Panc1 (cell line): ENCODE measurements at regions not wholly inside any gene's neighbourhood (a gene's known extent, or its start where the extent isn't known, plus 50 kb on each side); places are given as distances from the start of the nearest gene placed in this dataset.

Experiments
- POLR2AphosphoS5 ChIP-seq: IDR thresholded peaks from 2 replicates; pipeline ENCODE4 v1.6.1; 2012; ENCODE audit warnings: mild to moderate bottlenecking, low read depth, low read length, moderate library complexity
- SIN3A ChIP-seq: IDR thresholded peaks from 2 replicates; pipeline ENCODE4 v1.6.1; 2012; ENCODE audit warnings: low read depth, mild to moderate bottlenecking, low read length, moderate library complexity, borderline replicate concordance; ENCODE audit not compliant: insufficient read depth
- TCF7L2 ChIP-seq: IDR thresholded peaks from 2 replicates; pipeline ENCODE4 v1.6.1; 2011; ENCODE audit warnings: mild to moderate bottlenecking, low read depth, low read length, inconsistent platforms
- TF ChIP-seq, protein P1 (sequence below): fragments of 450-650 bp; IDR thresholded peaks from 2 replicates; pipeline ENCODE4 v1.5.1; 2017; ENCODE audit warnings: mild to moderate bottlenecking
- TF ChIP-seq, protein P2 (sequence below), 2 experiments: IDR thresholded peaks; 2 replicates each; pipeline ENCODE4 v1.6.1; 2011 to 2012; ENCODE audit warnings: low read depth in 2 of 2, control low read depth in 1 of 2, low read length in 1 of 2, mild to moderate bottlenecking in 1 of 2, moderate library complexity in 1 of 2; ENCODE audit not compliant: insufficient read depth in 1 of 2

DNA sequence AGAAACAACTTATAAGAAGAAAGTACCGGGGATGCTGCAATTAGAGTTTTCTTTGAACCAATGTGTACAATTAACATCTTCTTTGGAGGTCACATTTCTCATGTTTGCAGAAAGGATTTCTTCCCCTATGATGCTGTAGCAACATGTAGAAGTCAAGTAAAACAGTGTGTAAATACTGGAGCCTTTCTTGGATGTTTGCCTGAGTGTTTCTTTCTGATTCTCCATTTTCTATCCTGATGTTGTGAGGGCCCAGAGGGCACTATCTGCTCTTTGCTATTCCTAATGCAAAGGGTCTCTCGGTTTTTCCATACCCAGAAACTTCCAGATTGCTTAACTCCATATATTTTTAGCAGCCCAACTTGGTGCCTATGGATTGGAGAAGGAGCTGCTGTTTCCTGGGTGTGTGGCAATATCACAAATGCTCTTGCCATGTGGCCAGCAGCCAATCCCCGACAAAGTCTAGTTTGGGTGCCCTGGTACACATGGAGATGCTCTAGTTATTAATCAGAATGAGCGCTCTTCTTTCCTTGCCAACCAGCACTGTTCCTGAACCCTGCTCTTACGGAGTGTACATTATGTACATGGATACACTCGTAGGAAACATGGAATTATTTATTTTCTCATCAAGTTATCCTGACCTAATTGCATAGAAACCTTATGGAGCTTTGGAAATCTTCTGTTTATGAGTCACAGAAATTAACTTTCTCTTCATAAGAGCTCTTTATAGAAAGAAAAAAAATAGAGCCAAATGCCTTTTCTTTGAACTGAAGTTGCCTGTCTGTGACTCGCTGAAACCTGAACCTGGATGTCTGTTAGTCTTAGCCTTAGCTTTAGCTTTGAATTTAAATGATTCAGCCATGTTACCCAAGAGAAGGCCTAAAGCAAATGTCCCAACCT lies 67.0 kb upstream of the GPC4 start:
- TF ChIP-seq, protein P1, sequence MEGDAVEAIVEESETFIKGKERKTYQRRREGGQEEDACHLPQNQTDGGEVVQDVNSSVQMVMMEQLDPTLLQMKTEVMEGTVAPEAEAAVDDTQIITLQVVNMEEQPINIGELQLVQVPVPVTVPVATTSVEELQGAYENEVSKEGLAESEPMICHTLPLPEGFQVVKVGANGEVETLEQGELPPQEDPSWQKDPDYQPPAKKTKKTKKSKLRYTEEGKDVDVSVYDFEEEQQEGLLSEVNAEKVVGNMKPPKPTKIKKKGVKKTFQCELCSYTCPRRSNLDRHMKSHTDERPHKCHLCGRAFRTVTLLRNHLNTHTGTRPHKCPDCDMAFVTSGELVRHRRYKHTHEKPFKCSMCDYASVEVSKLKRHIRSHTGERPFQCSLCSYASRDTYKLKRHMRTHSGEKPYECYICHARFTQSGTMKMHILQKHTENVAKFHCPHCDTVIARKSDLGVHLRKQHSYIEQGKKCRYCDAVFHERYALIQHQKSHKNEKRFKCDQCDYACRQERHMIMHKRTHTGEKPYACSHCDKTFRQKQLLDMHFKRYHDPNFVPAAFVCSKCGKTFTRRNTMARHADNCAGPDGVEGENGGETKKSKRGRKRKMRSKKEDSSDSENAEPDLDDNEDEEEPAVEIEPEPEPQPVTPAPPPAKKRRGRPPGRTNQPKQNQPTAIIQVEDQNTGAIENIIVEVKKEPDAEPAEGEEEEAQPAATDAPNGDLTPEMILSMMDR = no peak
- TF ChIP-seq, protein P2, sequence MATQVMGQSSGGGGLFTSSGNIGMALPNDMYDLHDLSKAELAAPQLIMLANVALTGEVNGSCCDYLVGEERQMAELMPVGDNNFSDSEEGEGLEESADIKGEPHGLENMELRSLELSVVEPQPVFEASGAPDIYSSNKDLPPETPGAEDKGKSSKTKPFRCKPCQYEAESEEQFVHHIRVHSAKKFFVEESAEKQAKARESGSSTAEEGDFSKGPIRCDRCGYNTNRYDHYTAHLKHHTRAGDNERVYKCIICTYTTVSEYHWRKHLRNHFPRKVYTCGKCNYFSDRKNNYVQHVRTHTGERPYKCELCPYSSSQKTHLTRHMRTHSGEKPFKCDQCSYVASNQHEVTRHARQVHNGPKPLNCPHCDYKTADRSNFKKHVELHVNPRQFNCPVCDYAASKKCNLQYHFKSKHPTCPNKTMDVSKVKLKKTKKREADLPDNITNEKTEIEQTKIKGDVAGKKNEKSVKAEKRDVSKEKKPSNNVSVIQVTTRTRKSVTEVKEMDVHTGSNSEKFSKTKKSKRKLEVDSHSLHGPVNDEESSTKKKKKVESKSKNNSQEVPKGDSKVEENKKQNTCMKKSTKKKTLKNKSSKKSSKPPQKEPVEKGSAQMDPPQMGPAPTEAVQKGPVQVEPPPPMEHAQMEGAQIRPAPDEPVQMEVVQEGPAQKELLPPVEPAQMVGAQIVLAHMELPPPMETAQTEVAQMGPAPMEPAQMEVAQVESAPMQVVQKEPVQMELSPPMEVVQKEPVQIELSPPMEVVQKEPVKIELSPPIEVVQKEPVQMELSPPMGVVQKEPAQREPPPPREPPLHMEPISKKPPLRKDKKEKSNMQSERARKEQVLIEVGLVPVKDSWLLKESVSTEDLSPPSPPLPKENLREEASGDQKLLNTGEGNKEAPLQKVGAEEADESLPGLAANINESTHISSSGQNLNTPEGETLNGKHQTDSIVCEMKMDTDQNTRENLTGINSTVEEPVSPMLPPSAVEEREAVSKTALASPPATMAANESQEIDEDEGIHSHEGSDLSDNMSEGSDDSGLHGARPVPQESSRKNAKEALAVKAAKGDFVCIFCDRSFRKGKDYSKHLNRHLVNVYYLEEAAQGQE (IDR thresholded peaks at IDR 0.05; ENCODE audit: insufficient read depth in 1 of 2, low read depth in 2 of 2, low read length in 1 of 2) = no peak
- TF ChIP-seq POLR2AphosphoS5 (no peak), TCF7L2 (no peak), SIN3A (no peak)
